ENCODE measurements at regions not wholly inside any gene's neighbourhood (a gene's known extent, or its start where the extent isn't known, plus 50 kb on each side); places are given as distances from the start of the nearest gene placed in this dataset.

GRCh38 chr13:47019977-47020376, 123.1 kb upstream of the HTR2A start:
- TF ChIP-seq CTCF (optimal IDR thresholded peaks at IDR 0.05 in 1 of 3, IDR thresholded peaks at IDR 0.05 in 1 of 3, conservative IDR thresholded peaks at IDR 0.05 in 1 of 3; ENCODE audit: extremely low read depth in 1 of 3, insufficient read depth in 2 of 3, low read length in 3 of 3) (no peak), EZH2 (IDR thresholded peaks at IDR 0.05; ENCODE audit: low read length) (no peak)
